NT2/D1 (cell line): ENCODE measurements at regions not wholly inside any gene's neighbourhood (a gene's known extent, or its start where the extent isn't known, plus 50 kb on each side); places are given as distances from the start of the nearest gene placed in this dataset.

Experiments used
- DNase-seq: peaks from one replicate; pipeline ENCODE4 v3.0.0-alpha.2; 2011; ENCODE audit warnings: low read depth, low spot score
- H3K27me3 ChIP-seq: 2 replicates; pipeline ENCODE4 v1.6.0; 2011; ENCODE audit warnings: mild to moderate bottlenecking; ENCODE audit not compliant: insufficient read length, insufficient read depth
- H3K36me3 ChIP-seq: 2 replicates; pipeline ENCODE4 v1.6.1; 2011; ENCODE audit warnings: mild to moderate bottlenecking, low read length, mixed read lengths; ENCODE audit not compliant: insufficient read depth, insufficient read length
- H3K4me1 ChIP-seq: 2 replicates; pipeline ENCODE4 v1.5.1; 2011; ENCODE audit not compliant: insufficient read depth, insufficient read length
- H3K4me3 ChIP-seq: 2 replicates; pipeline ENCODE4 v1.5.1; 2011; ENCODE audit warnings: low read depth; ENCODE audit not compliant: insufficient read length
- H3K9ac ChIP-seq: 2 replicates; pipeline ENCODE4 v1.6.0; 2011; ENCODE audit warnings: low read depth; ENCODE audit not compliant: insufficient read length
- H3K9me3 ChIP-seq: 2 replicates; pipeline ENCODE4 v1.5.1; 2011; ENCODE audit warnings: mild to moderate bottlenecking, low read length; ENCODE audit not compliant: insufficient read depth
- SUZ12 ChIP-seq: IDR thresholded peaks from 2 replicates; pipeline ENCODE4 v1.6.1; 2011; ENCODE audit not compliant: insufficient read length, insufficient read depth; ENCODE audit errors: extremely low read depth
- YY1 ChIP-seq: IDR thresholded peaks from 2 replicates; pipeline ENCODE4 v1.6.1; 2011; ENCODE audit not compliant: insufficient read length, insufficient read depth
- ZNF274 ChIP-seq: IDR thresholded peaks from 2 replicates; pipeline ENCODE4 v1.6.1; 2011; ENCODE audit warnings: mild to moderate bottlenecking, low read depth, low read length

GRCh38 chr12:90064852-90065801 lies 356.5 kb upstream of the ATP2B1 start:
- no peak for TF ChIP-seq YY1
- no peak for TF ChIP-seq ZNF274
- TF ChIP-seq SUZ12 = no peak
- Histone ChIP-seq H3K4me1 (no peaks in the 10 kb centered on the region), H3K9me3 (no peaks in the 10 kb centered on the region), H3K36me3 (no peaks in the 10 kb centered on the region), H3K27me3 (no peaks in the 10 kb centered on the region), H3K4me3 (no peak overlapping the region), H3K9ac (no peak overlapping the region)
- DNase-seq = no peak

- no peaks in the 10 kb centered on the region for H3K27me3 ChIP-seq
- no peak overlapping the region for H3K4me3 ChIP-seq
- H3K4me1 ChIP-seq = no peaks in the 10 kb centered on the region
- TF ChIP-seq YY1 = no peak
- no peak for TF ChIP-seq ZNF274
- no peak for TF ChIP-seq SUZ12
- DNase-seq = no peak
- no peaks in the 10 kb centered on the region for H3K36me3 ChIP-seq
- H3K9ac ChIP-seq = no peak overlapping the region
- H3K9me3 ChIP-seq = no peaks in the 10 kb centered on the region
Measured at GRCh38 chr12:90062799-90063198, 354.2 kb upstream of the ATP2B1 start.

GRCh38 chr12:90061809-90062208 lies 353.2 kb upstream of the ATP2B1 start:
- no peaks in the 10 kb centered on the region for H3K9me3 ChIP-seq
- H3K4me3 ChIP-seq = no peak overlapping the region
- H3K4me1 ChIP-seq = no peaks in the 10 kb centered on the region
- TF ChIP-seq YY1 (no peak), SUZ12 (no peak), ZNF274 (no peak)
- H3K9ac ChIP-seq = no peak overlapping the region
- no peaks in the 10 kb centered on the region for H3K36me3 ChIP-seq
- no peak for DNase-seq
- H3K27me3 ChIP-seq = no peaks in the 10 kb centered on the region

GRCh38 chr12:90060031-90060430 lies 351.4 kb upstream of the ATP2B1 start:
- H3K36me3 ChIP-seq = no peaks in the 10 kb centered on the region
- no peaks in the 10 kb centered on the region for H3K4me1 ChIP-seq
- H3K9me3 ChIP-seq = no peaks in the 10 kb centered on the region
- no peaks in the 10 kb centered on the region for H3K27me3 ChIP-seq
- H3K4me3 ChIP-seq = no peak overlapping the region
- TF ChIP-seq YY1 (no peak), ZNF274 (no peak), SUZ12 (no peak)
- no peak for DNase-seq
- H3K9ac ChIP-seq = no peak overlapping the region

- H3K27me3 ChIP-seq = no peaks in the 10 kb centered on the region
- no peaks in the 10 kb centered on the region for H3K4me1 ChIP-seq
- no peaks in the 10 kb centered on the region for H3K9me3 ChIP-seq
- no peak for DNase-seq
- no peak overlapping the region for H3K4me3 ChIP-seq
- TF ChIP-seq ZNF274 (no peak), YY1 (no peak), SUZ12 (no peak)
- H3K36me3 ChIP-seq = no peaks in the 10 kb centered on the region
- no peak overlapping the region for H3K9ac ChIP-seq
Measured at GRCh38 chr12:90058704-90059103, 350.1 kb upstream of the ATP2B1 start.

GRCh38 chr12:90055071-90055470 lies 346.4 kb upstream of the ATP2B1 start:
- DNase-seq = no peak

GRCh38 chr12:90048918-90049317 lies 340.3 kb upstream of the ATP2B1 start:
- Histone ChIP-seq H3K36me3 (no peaks in the 10 kb centered on the region), H3K9ac (no peak overlapping the region), H3K9me3 (no peaks in the 10 kb centered on the region), H3K27me3 (no peaks in the 10 kb centered on the region), H3K4me3 (no peak overlapping the region), H3K4me1 (no peaks in the 10 kb centered on the region)
- TF ChIP-seq ZNF274 (no peak), YY1 (no peak), SUZ12 (no peak)
- no peak for DNase-seq

More at GRCh38 chr12:90055071-90055470, 346.4 kb upstream of the ATP2B1 start:
- H3K36me3 ChIP-seq = no peaks in the 10 kb centered on the region
- TF ChIP-seq ZNF274 (no peak), YY1 (no peak), SUZ12 (no peak)
- no peak overlapping the region for H3K4me3 ChIP-seq
- H3K9ac ChIP-seq = no peak overlapping the region
- H3K27me3 ChIP-seq = no peaks in the 10 kb centered on the region
- H3K4me1 ChIP-seq = no peaks in the 10 kb centered on the region
- no peaks in the 10 kb centered on the region for H3K9me3 ChIP-seq

GRCh38 chr12:90045559-90045958 lies 336.9 kb upstream of the ATP2B1 start:
- DNase-seq = no peak
- TF ChIP-seq ZNF274 (no peak), SUZ12 (no peak), YY1 (no peak)

More at GRCh38 chr12:90045559-90045958, 336.9 kb upstream of the ATP2B1 start:
- H3K9ac ChIP-seq = no peak overlapping the region
- no peaks in the 10 kb centered on the region for H3K4me1 ChIP-seq
- H3K9me3 ChIP-seq = no peaks in the 10 kb centered on the region
- H3K4me3 ChIP-seq = no peak overlapping the region
- no peaks in the 10 kb centered on the region for H3K27me3 ChIP-seq
- H3K36me3 ChIP-seq = no peaks in the 10 kb centered on the region
